HG03571 (cell line): ENCODE measurements at regions not wholly inside any gene's neighbourhood (a gene's known extent, or its start where the extent isn't known, plus 50 kb on each side); places are given as distances from the start of the nearest gene placed in this dataset.
"Not testable (repeated sequence)": the region's sequence is repeated elsewhere in the genome, so short reads cannot be mapped to it uniquely, and the experiment has no call there.

Experiments
- ATAC-seq: cut with Tn5 transposase; IDR thresholded peaks from one replicate; pipeline ENCODE4 v1.9.1; 2021; ENCODE audit not compliant: unreplicated experiment

GRCh38 chr4:103422467-103423219 lies 224.5 kb upstream of the CENPE start:
- no peak for ATAC-seq

- ATAC-seq: no peak
Measured at GRCh38 chr4:103415801-103416200, 217.7 kb upstream of the CENPE start.

GRCh38 chr4:103412646-103413045 lies 214.5 kb upstream of the CENPE start:
- ATAC-seq: not testable (repeated sequence)

- ATAC-seq: no peak
Measured at GRCh38 chr4:103410386-103410785, 212.2 kb upstream of the CENPE start.

GRCh38 chr4:103405415-103405814 lies 207.3 kb upstream of the CENPE start:
- no peak for ATAC-seq

GRCh38 chr4:103403619-103404018 lies 205.5 kb upstream of the CENPE start:
- no peak for ATAC-seq

GRCh38 chr4:103402198-103402597 lies 204.1 kb upstream of the CENPE start:
- ATAC-seq: no peak

GRCh38 chr4:103400405-103400804 lies 202.3 kb upstream of the CENPE start:
- ATAC-seq: no peak

- no peak for ATAC-seq
Measured at GRCh38 chr4:103397541-103397940, 199.4 kb upstream of the CENPE start.

GRCh38 chr4:103387508-103388011 lies 189.4 kb upstream of the CENPE start:
- ATAC-seq: not testable (repeated sequence)

GRCh38 chr4:103385565-103385964 lies 187.4 kb upstream of the CENPE start:
- ATAC-seq: not testable (repeated sequence)

- ATAC-seq: no peak
Measured at GRCh38 chr4:103375278-103375677, 177.1 kb upstream of the CENPE start.

- ATAC-seq: no peak
Measured at GRCh38 chr4:103374758-103375157, 176.6 kb upstream of the CENPE start.

- ATAC-seq: no peak
Measured at GRCh38 chr4:103374306-103374705, 176.2 kb upstream of the CENPE start.

- no peak for ATAC-seq
Measured at GRCh38 chr4:103372002-103372558, 173.9 kb upstream of the CENPE start.

GRCh38 chr4:103370336-103370735 lies 172.2 kb upstream of the CENPE start:
- ATAC-seq: no peak

- ATAC-seq: no peak
Measured at GRCh38 chr4:103365285-103365684, 167.1 kb upstream of the CENPE start.

- no peak for ATAC-seq
Measured at GRCh38 chr4:103364083-103364482, 165.9 kb upstream of the CENPE start.

GRCh38 chr4:103361926-103362325 lies 163.8 kb upstream of the CENPE start:
- no peak for ATAC-seq

- no peak for ATAC-seq
Measured at GRCh38 chr4:103359900-103360299, 161.8 kb upstream of the CENPE start.

GRCh38 chr4:103354006-103354405 lies 155.9 kb upstream of the CENPE start:
- ATAC-seq: no peak

GRCh38 chr4:103329642-103330041 lies 131.5 kb upstream of the CENPE start:
- no peak for ATAC-seq

GRCh38 chr4:103324811-103325210 lies 126.7 kb upstream of the CENPE start:
- ATAC-seq: no peak
